ENCODE measurements at regions not wholly inside any gene's neighbourhood (a gene's known extent, or its start where the extent isn't known, plus 50 kb on each side); places are given as distances from the start of the nearest gene placed in this dataset.

- H3K9me3 Mint-ChIP-seq, result no peaks in the 10 kb centered on the region
- H3K4me3 Mint-ChIP-seq, result no peak overlapping the region
- H3K36me3 Mint-ChIP-seq, result no peaks in the 10 kb centered on the region
- no peaks in the 10 kb centered on the region for H3K4me1 Mint-ChIP-seq
- DNase-seq, result no peak
- peaks cover 1 to 8% (median 2%) of the 10 kb centered on the region in 3 donors for H3K27me3 Mint-ChIP-seq (ENCODE audit: low read depth in 3 of 3)
- H3K27ac Mint-ChIP-seq, result no peak overlapping the region
Measured at GRCh38 chr21:38133240-38133639, 123.6 kb upstream of the KCNJ15 start.

- H3K4me3 Mint-ChIP-seq, result no peak overlapping the region
Measured at GRCh38 chr21:38134084-38134873, 122.5 kb upstream of the KCNJ15 start.

GRCh38 chr21:38136201-38136600 lies 120.6 kb upstream of the KCNJ15 start:
- Mint-ChIP-seq H3K27me3 (ENCODE audit: low read depth in 3 of 3) (peaks cover 1 to 6% (median 2%) of the 10 kb centered on the region in 3 donors), H3K27ac (no peak overlapping the region), H3K9me3 (no peaks in the 10 kb centered on the region), H3K4me1 (no peaks in the 10 kb centered on the region), H3K4me3 (no peak overlapping the region), H3K36me3 (no peaks in the 10 kb centered on the region)
- no peak for DNase-seq

More at GRCh38 chr21:38134084-38134873, 122.5 kb upstream of the KCNJ15 start:
- H3K27me3 Mint-ChIP-seq (ENCODE audit: low read depth in 3 of 3), result peaks cover 1 to 8% (median 2%) of the 10 kb centered on the region in 3 donors
- no peak for DNase-seq
- no peak overlapping the region for H3K27ac Mint-ChIP-seq
- no peaks in the 10 kb centered on the region for H3K4me1 Mint-ChIP-seq
- no peaks in the 10 kb centered on the region for H3K9me3 Mint-ChIP-seq
- H3K36me3 Mint-ChIP-seq, result no peaks in the 10 kb centered on the region

- H3K4me3 Mint-ChIP-seq, result no peak overlapping the region
- no peaks in the 10 kb centered on the region for H3K36me3 Mint-ChIP-seq
Measured at GRCh38 chr21:38139380-38140168, 117.2 kb upstream of the KCNJ15 start.

GRCh38 chr21:38140207-38140903 lies 116.4 kb upstream of the KCNJ15 start:
- H3K27me3 Mint-ChIP-seq (ENCODE audit: low read depth in 3 of 3), result peaks cover 3 to 9% (median 3%) of the 10 kb centered on the region in 3 donors
- H3K4me1 Mint-ChIP-seq, result no peaks in the 10 kb centered on the region
- no peak overlapping the region for H3K4me3 Mint-ChIP-seq
- no peaks in the 10 kb centered on the region for H3K36me3 Mint-ChIP-seq
- H3K27ac Mint-ChIP-seq, result no peak overlapping the region
- no peak for DNase-seq
- peaks cover 0 to 10% (median 3%) of the 10 kb centered on the region in 6 donors for H3K9me3 Mint-ChIP-seq

More at GRCh38 chr21:38139380-38140168, 117.2 kb upstream of the KCNJ15 start:
- no peaks in the 10 kb centered on the region for H3K4me1 Mint-ChIP-seq
- no peak for DNase-seq
- H3K27ac Mint-ChIP-seq, result no peak overlapping the region
- peaks cover 0 to 4% (median 0%) of the 10 kb centered on the region in 6 donors for H3K9me3 Mint-ChIP-seq
- peaks cover 2 to 3% (median 3%) of the 10 kb centered on the region in 3 donors for H3K27me3 Mint-ChIP-seq (ENCODE audit: low read depth in 3 of 3)

GRCh38 chr21:38142224-38142623 lies 114.6 kb upstream of the KCNJ15 start:
- no peak overlapping the region for H3K4me3 Mint-ChIP-seq
- no peaks in the 10 kb centered on the region for H3K36me3 Mint-ChIP-seq
- no peak overlapping the region for H3K27ac Mint-ChIP-seq
- H3K27me3 Mint-ChIP-seq (ENCODE audit: low read depth in 3 of 3), result peaks cover 3 to 15% (median 3%) of the 10 kb centered on the region in 3 donors
- DNase-seq, result no peak
- H3K9me3 Mint-ChIP-seq, result peaks cover 0 to 13% (median 5%) of the 10 kb centered on the region in 6 donors
- H3K4me1 Mint-ChIP-seq, result no peaks in the 10 kb centered on the region

GRCh38 chr21:38144193-38144592 lies 112.6 kb upstream of the KCNJ15 start:
- no peak for DNase-seq

GRCh38 chr21:38145104-38145503 lies 111.7 kb upstream of the KCNJ15 start:
- H3K27me3 Mint-ChIP-seq (ENCODE audit: low read depth in 3 of 3), result peaks cover 3 to 15% (median 3%) of the 10 kb centered on the region in 3 donors
- H3K4me1 Mint-ChIP-seq, result no peaks in the 10 kb centered on the region
- no peak overlapping the region for H3K4me3 Mint-ChIP-seq
- no peaks in the 10 kb centered on the region for H3K36me3 Mint-ChIP-seq
- no peak overlapping the region for H3K27ac Mint-ChIP-seq
- peaks cover 0 to 13% (median 5%) of the 10 kb centered on the region in 6 donors for H3K9me3 Mint-ChIP-seq
- no peak for DNase-seq

More at GRCh38 chr21:38144193-38144592, 112.6 kb upstream of the KCNJ15 start:
- Mint-ChIP-seq H3K9me3 (peaks cover 0 to 13% (median 5%) of the 10 kb centered on the region in 6 donors), H3K36me3 (no peaks in the 10 kb centered on the region), H3K27ac (no peak overlapping the region), H3K27me3 (ENCODE audit: low read depth in 3 of 3) (peaks cover 3 to 15% (median 3%) of the 10 kb centered on the region in 3 donors), H3K4me1 (no peaks in the 10 kb centered on the region), H3K4me3 (no peak overlapping the region)

GRCh38 chr21:38147391-38147790 lies 109.4 kb upstream of the KCNJ15 start:
- Mint-ChIP-seq H3K27ac (no peak overlapping the region), H3K4me1 (no peaks in the 10 kb centered on the region), H3K36me3 (no peaks in the 10 kb centered on the region), H3K4me3 (no peak overlapping the region), H3K27me3 (ENCODE audit: low read depth in 3 of 3) (peaks cover 2 to 18% (median 10%) of the 10 kb centered on the region in 3 donors), H3K9me3 (peaks cover 0 to 12% (median 5%) of the 10 kb centered on the region in 6 donors)
- DNase-seq, result no peak

GRCh38 chr21:38148046-38148445 lies 108.7 kb upstream of the KCNJ15 start:
- peaks cover 0 to 12% (median 5%) of the 10 kb centered on the region in 6 donors for H3K9me3 Mint-ChIP-seq
- no peak overlapping the region for H3K27ac Mint-ChIP-seq
- DNase-seq, result no peak
- no peak overlapping the region for H3K4me3 Mint-ChIP-seq
- no peaks in the 10 kb centered on the region for H3K36me3 Mint-ChIP-seq
- H3K27me3 Mint-ChIP-seq (ENCODE audit: low read depth in 3 of 3), result peaks cover 2 to 18% (median 10%) of the 10 kb centered on the region in 3 donors
- no peaks in the 10 kb centered on the region for H3K4me1 Mint-ChIP-seq

- DNase-seq, result no peak
- Mint-ChIP-seq H3K36me3 (no peaks in the 10 kb centered on the region), H3K27ac (no peak overlapping the region), H3K4me1 (no peaks in the 10 kb centered on the region), H3K9me3 (no peaks in the 10 kb centered on the region), H3K27me3 (ENCODE audit: low read depth in 3 of 3) (peaks cover 3 to 7% (median 5%) of the 10 kb centered on the region in 3 donors), H3K4me3 (no peak overlapping the region)
Measured at GRCh38 chr21:38151021-38151645, 105.7 kb upstream of the KCNJ15 start.

- Mint-ChIP-seq H3K9me3 (no peaks in the 10 kb centered on the region), H3K4me3 (no peak overlapping the region), H3K27me3 (ENCODE audit: low read depth in 3 of 3) (peaks cover 5 to 7% (median 7%) of the 10 kb centered on the region in 3 donors), H3K27ac (no peak overlapping the region), H3K4me1 (no peaks in the 10 kb centered on the region), H3K36me3 (no peaks in the 10 kb centered on the region)
- DNase-seq, result no peak
Measured at GRCh38 chr21:38156200-38156599, 100.6 kb upstream of the KCNJ15 start.

GRCh38 chr21:38159355-38159754 lies 97.4 kb upstream of the KCNJ15 start:
- H3K27me3 Mint-ChIP-seq (ENCODE audit: low read depth in 3 of 3), result peaks cover 3 to 5% (median 3%) of the 10 kb centered on the region in 3 donors
- no peak overlapping the region for H3K27ac Mint-ChIP-seq
- H3K4me1 Mint-ChIP-seq, result no peaks in the 10 kb centered on the region
- H3K9me3 Mint-ChIP-seq, result no peaks in the 10 kb centered on the region
- peak; percentile 18 to 29 (median 19) for DNase-seq
- H3K4me3 Mint-ChIP-seq, result no peak overlapping the region
- H3K36me3 Mint-ChIP-seq, result no peaks in the 10 kb centered on the region

All from immature natural killer cell (primary cell).